Right lobe of liver (tissue), 4 donors: ENCODE measurements at regions not wholly inside any gene's neighbourhood (a gene's known extent, or its start where the extent isn't known, plus 50 kb on each side); places are given as distances from the start of the nearest gene placed in this dataset.

Source experiments
- POLR2A ChIP-seq: fragments of 450-650 bp; IDR thresholded peaks from one replicate; pipeline ENCODE4 v1.6.1; 2017; ENCODE audit warnings: antibody characterized with exemption, mild to moderate bottlenecking
- TF ChIP-seq, protein P1 (sequence below), 4 donors: fragments of 200-600 bp in 3 of 4; fragments of 450-650 bp in 1 of 4; IDR thresholded peaks; one replicate each; pipeline versions ENCODE4 v1.5.1 to v1.8.0; 2016 to 2022; ENCODE audit warnings: antibody characterized with exemption in 4 of 4, mild to moderate bottlenecking in 2 of 4
- donor health status: DM: no; HTN: no; CAD: no.
- donor health status: DM: no; HTN: no; CAD: no.
- donor health status: DM: no; HTN: yes; CAD: no.

DNA sequence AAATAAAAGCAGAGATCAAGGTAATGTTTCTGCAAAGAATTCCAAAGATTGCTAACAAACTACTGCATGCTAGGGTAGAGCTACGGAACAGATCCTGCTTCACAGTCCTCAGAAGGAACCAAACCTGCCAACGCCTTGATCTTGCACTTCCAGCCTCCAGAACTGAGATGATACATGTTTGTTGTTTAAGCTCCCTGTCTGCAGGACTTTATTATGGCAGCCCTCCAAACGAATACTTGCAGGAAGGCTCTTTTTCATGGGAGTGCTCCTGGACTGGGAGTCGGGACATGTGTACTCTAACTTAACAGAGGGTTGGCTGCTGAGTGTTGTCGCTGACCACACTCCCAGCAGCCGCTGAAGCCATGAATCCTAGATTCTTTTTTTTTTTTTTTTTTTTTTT is 808.8 kb upstream of the EEF2KMT start:
- TF ChIP-seq, protein P1, sequence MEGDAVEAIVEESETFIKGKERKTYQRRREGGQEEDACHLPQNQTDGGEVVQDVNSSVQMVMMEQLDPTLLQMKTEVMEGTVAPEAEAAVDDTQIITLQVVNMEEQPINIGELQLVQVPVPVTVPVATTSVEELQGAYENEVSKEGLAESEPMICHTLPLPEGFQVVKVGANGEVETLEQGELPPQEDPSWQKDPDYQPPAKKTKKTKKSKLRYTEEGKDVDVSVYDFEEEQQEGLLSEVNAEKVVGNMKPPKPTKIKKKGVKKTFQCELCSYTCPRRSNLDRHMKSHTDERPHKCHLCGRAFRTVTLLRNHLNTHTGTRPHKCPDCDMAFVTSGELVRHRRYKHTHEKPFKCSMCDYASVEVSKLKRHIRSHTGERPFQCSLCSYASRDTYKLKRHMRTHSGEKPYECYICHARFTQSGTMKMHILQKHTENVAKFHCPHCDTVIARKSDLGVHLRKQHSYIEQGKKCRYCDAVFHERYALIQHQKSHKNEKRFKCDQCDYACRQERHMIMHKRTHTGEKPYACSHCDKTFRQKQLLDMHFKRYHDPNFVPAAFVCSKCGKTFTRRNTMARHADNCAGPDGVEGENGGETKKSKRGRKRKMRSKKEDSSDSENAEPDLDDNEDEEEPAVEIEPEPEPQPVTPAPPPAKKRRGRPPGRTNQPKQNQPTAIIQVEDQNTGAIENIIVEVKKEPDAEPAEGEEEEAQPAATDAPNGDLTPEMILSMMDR (IDR thresholded peaks at IDR 0.05): no peak
- TF ChIP-seq POLR2A: no peak
